ENCODE measurements at regions not wholly inside any gene's neighbourhood (a gene's known extent, or its start where the extent isn't known, plus 50 kb on each side); places are given as distances from the start of the nearest gene placed in this dataset.

DNA sequence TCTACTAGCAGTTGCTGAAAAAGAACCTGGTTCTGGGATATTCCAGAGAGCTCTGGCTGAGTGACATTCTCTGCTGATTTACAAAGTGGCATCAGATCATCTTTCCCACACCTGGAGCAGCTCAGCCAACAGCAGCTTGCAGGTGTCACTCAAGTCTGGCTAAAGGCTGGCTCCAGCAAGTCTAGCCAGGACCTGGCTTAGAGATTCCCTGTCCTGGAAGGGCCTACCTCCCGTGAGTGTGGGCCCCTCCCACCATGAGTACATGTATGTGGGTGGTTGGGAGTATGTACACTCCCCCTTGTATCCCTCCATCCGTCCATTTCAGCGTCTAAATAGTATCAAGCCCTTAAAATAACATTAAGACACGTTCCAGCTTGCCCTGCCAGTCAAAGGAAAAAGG lies 539.3 kb upstream of the ID4 start (continued):
- TF ChIP-seq BRCA1 (IDR thresholded peaks at IDR 0.05; ENCODE audit: low read depth, low read length) (no peak), TAF1 (IDR thresholded peaks at IDR 0.05; ENCODE audit: borderline replicate concordance, low read depth, low read length) (no peak)

DNA sequence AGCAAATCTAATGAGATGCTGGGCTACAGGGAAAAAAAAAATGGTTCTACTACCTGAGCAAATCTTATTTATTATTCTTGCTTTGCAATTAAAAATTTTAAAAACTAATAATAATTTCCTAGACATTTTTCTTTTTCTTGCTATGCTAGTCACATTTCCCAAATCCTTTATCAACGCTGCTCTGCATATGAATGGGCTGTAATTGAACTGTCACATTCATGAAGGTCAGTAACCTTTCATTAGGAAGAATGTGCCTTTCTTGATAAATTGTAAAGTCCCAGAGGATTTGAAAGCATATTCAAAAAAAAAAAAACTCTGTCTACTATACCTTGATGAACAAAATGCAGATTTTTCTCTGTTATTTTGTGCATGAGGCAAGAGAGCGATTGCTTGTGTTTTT lies 538.7 kb upstream of the ID4 start:
- RAD21 ChIA-PET (ENCODE audit: unreplicated experiment): no interaction called here
- TF ChIP-seq ZNF384 (IDR thresholded peaks at IDR 0.05; ENCODE audit: borderline replicate concordance, low read depth, low read length) (no peak), GABPA (IDR thresholded peaks at IDR 0.05; ENCODE audit: low read depth) (no peak), ASH2L (IDR thresholded peaks at IDR 0.05; ENCODE audit: borderline replicate concordance, low read depth) (no peak), CHD4 (IDR thresholded peaks at IDR 0.05) (no peak), CBX3 (IDR thresholded peaks at IDR 0.05; ENCODE audit: borderline replicate concordance, low read depth) (no peak), HDAC2 (IDR thresholded peaks at IDR 0.05) (no peak), SRF (IDR thresholded peaks at IDR 0.05; ENCODE audit: low read depth in 2 of 2, low read length in 2 of 2) (no peak), CREB1 (IDR thresholded peaks at IDR 0.05; ENCODE audit: low read depth) (no peak)
- TF ChIP-seq, protein P1, sequence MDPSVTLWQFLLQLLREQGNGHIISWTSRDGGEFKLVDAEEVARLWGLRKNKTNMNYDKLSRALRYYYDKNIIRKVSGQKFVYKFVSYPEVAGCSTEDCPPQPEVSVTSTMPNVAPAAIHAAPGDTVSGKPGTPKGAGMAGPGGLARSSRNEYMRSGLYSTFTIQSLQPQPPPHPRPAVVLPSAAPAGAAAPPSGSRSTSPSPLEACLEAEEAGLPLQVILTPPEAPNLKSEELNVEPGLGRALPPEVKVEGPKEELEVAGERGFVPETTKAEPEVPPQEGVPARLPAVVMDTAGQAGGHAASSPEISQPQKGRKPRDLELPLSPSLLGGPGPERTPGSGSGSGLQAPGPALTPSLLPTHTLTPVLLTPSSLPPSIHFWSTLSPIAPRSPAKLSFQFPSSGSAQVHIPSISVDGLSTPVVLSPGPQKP (IDR thresholded peaks at IDR 0.05; ENCODE audit: low read depth, low read length): no peak
- TF ChIP-seq, protein P2, sequence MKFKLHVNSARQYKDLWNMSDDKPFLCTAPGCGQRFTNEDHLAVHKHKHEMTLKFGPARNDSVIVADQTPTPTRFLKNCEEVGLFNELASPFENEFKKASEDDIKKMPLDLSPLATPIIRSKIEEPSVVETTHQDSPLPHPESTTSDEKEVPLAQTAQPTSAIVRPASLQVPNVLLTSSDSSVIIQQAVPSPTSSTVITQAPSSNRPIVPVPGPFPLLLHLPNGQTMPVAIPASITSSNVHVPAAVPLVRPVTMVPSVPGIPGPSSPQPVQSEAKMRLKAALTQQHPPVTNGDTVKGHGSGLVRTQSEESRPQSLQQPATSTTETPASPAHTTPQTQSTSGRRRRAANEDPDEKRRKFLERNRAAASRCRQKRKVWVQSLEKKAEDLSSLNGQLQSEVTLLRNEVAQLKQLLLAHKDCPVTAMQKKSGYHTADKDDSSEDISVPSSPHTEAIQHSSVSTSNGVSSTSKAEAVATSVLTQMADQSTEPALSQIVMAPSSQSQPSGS (IDR thresholded peaks at IDR 0.05; ENCODE audit: low read length): no peak
- TF ChIP-seq, protein P3, sequence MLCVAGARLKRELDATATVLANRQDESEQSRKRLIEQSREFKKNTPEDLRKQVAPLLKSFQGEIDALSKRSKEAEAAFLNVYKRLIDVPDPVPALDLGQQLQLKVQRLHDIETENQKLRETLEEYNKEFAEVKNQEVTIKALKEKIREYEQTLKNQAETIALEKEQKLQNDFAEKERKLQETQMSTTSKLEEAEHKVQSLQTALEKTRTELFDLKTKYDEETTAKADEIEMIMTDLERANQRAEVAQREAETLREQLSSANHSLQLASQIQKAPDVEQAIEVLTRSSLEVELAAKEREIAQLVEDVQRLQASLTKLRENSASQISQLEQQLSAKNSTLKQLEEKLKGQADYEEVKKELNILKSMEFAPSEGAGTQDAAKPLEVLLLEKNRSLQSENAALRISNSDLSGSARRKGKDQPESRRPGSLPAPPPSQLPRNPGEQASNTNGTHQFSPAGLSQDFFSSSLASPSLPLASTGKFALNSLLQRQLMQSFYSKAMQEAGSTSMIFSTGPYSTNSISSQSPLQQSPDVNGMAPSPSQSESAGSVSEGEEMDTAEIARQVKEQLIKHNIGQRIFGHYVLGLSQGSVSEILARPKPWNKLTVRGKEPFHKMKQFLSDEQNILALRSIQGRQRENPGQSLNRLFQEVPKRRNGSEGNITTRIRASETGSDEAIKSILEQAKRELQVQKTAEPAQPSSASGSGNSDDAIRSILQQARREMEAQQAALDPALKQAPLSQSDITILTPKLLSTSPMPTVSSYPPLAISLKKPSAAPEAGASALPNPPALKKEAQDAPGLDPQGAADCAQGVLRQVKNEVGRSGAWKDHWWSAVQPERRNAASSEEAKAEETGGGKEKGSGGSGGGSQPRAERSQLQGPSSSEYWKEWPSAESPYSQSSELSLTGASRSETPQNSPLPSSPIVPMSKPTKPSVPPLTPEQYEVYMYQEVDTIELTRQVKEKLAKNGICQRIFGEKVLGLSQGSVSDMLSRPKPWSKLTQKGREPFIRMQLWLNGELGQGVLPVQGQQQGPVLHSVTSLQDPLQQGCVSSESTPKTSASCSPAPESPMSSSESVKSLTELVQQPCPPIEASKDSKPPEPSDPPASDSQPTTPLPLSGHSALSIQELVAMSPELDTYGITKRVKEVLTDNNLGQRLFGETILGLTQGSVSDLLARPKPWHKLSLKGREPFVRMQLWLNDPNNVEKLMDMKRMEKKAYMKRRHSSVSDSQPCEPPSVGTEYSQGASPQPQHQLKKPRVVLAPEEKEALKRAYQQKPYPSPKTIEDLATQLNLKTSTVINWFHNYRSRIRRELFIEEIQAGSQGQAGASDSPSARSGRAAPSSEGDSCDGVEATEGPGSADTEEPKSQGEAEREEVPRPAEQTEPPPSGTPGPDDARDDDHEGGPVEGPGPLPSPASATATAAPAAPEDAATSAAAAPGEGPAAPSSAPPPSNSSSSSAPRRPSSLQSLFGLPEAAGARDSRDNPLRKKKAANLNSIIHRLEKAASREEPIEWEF (IDR thresholded peaks at IDR 0.05; ENCODE audit: insufficient replicate concordance, low read depth, low read length): no peak
- TF ChIP-seq, protein P4, sequence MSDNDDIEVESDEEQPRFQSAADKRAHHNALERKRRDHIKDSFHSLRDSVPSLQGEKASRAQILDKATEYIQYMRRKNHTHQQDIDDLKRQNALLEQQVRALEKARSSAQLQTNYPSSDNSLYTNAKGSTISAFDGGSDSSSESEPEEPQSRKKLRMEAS (IDR thresholded peaks at IDR 0.05; ENCODE audit: low read depth, low read length): no peak
- TF ChIP-seq, protein P5, sequence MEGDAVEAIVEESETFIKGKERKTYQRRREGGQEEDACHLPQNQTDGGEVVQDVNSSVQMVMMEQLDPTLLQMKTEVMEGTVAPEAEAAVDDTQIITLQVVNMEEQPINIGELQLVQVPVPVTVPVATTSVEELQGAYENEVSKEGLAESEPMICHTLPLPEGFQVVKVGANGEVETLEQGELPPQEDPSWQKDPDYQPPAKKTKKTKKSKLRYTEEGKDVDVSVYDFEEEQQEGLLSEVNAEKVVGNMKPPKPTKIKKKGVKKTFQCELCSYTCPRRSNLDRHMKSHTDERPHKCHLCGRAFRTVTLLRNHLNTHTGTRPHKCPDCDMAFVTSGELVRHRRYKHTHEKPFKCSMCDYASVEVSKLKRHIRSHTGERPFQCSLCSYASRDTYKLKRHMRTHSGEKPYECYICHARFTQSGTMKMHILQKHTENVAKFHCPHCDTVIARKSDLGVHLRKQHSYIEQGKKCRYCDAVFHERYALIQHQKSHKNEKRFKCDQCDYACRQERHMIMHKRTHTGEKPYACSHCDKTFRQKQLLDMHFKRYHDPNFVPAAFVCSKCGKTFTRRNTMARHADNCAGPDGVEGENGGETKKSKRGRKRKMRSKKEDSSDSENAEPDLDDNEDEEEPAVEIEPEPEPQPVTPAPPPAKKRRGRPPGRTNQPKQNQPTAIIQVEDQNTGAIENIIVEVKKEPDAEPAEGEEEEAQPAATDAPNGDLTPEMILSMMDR (IDR thresholded peaks at IDR 0.05 in 2 of 3, conservative IDR thresholded peaks at IDR 0.05 in 1 of 3; ENCODE audit: control insufficient read depth in 2 of 3, extremely low read depth in 1 of 3, insufficient read depth in 1 of 3, low read depth in 3 of 3, low read length in 3 of 3): no peak

More for the DNA sequence above, 538.7 kb upstream of the ID4 start:
- Histone ChIP-seq H3K4me1 (ENCODE audit: control insufficient read depth, insufficient read depth, low read length) (no peaks in the 10 kb centered on the region), H3K9ac (ENCODE audit: control insufficient read depth, insufficient read depth, low read length) (no peak overlapping the region), H3K27me3 (replicated peaks in 1 of 2; ENCODE audit: control insufficient read depth in 2 of 2, insufficient read depth in 2 of 2, low read length in 1 of 2) (no peaks in the 10 kb centered on the region), H2AFZ (ENCODE audit: control insufficient read depth, low read depth, low read length) (no peak overlapping the region), H3K27ac (ENCODE audit: control insufficient read depth, insufficient read depth) (no peak overlapping the region), H3K4me2 (ENCODE audit: control insufficient read depth, insufficient read depth) (no peak overlapping the region), H3K4me3 (no peak overlapping the region), H4K20me1 (ENCODE audit: control insufficient read depth, insufficient read depth) (no peaks in the 10 kb centered on the region), H3K36me3 (ENCODE audit: control insufficient read depth in 2 of 2, insufficient read depth in 2 of 2, low read length in 1 of 2) (no peaks in the 10 kb centered on the region), H3K79me2 (ENCODE audit: control insufficient read depth, insufficient read depth, low read length) (no peaks in the 10 kb centered on the region), H3K9me3 (replicated peaks; ENCODE audit: control insufficient read depth, insufficient read depth, low read length) (no peaks in the 10 kb centered on the region)
- ChIA-PET POLR2A (no interaction called here), CTCF (no interaction called here), SMC1A (ENCODE audit: uncharacterized antibody, unreplicated experiment) (no interaction called here)
- in situ Hi-C loops (cut with MboI) (no loop called here), intact Hi-C loops (cut with micrococcal nuclease; ENCODE audit: unreplicated experiment) (no loop called here)
- FAIRE-seq (no peak), ATAC-seq (no peak), DNase-seq (ENCODE audit: low read depth, low spot score) (no peak)
- no TSS peak for BruUV-seq (replicated peaks)
- 15% methylated on average over 2 of the region's 2 CpGs for WGBS (ENCODE audit: insufficient coverage, insufficient replicate concordance, low lambda C conversion rate, missing lambda C conversion rate)

Measured in GM12878 (cell line).